Mammary epithelial cell (primary cell): ENCODE measurements at regions not wholly inside any gene's neighbourhood (a gene's known extent, or its start where the extent isn't known, plus 50 kb on each side); places are given as distances from the start of the nearest gene placed in this dataset.

Source experiments
- CTCF ChIP-seq, 2 donors: IDR thresholded peaks in 1 of 2; conservative IDR thresholded peaks in 1 of 2; 2 replicates each; pipeline ENCODE4 v1.5.1; 2011 to 2012; ENCODE audit warnings: inconsistent platforms in 2 of 2, low read length in 2 of 2, mild to moderate bottlenecking in 2 of 2, control low read depth in 1 of 2, low read depth in 1 of 2; ENCODE audit not compliant: insufficient read depth in 1 of 2; ENCODE audit errors: extremely low read depth in 1 of 2
- EZH2 ChIP-seq: IDR thresholded peaks from 2 replicates; pipeline ENCODE4 v1.6.1; 2012; ENCODE audit warnings: low read length, inconsistent platforms, borderline replicate concordance

- TF ChIP-seq CTCF (conservative IDR thresholded peaks at IDR 0.05 in 1 of 2, IDR thresholded peaks at IDR 0.05 in 1 of 2; ENCODE audit: extremely low read depth in 1 of 2, insufficient read depth in 1 of 2, low read depth in 1 of 2, low read length in 2 of 2) = no peak
- TF ChIP-seq EZH2 = no peak
These were observed 109.3 kb upstream of the TNRC6C start for GRCh38 chr17:77849239-77849638.
